AG09309 (cell line): ENCODE measurements at regions not wholly inside any gene's neighbourhood (a gene's known extent, or its start where the extent isn't known, plus 50 kb on each side); places are given as distances from the start of the nearest gene placed in this dataset.

Experiments
- DNase-seq: peaks from one replicate; pipeline ENCODE4 v3.0.0-alpha.2; 2010; ENCODE audit warnings: low read depth
- H3K4me3 ChIP-seq: 2 replicates; pipeline ENCODE4 v1.5.1; 2011; ENCODE audit warnings: mild to moderate bottlenecking, low read depth, low read length, moderate library complexity; ENCODE audit not compliant: control insufficient read depth
- TF ChIP-seq, protein P1 (sequence below): IDR thresholded peaks from 2 replicates; pipeline ENCODE4 v1.5.1; 2011; ENCODE audit warnings: mild to moderate bottlenecking, low read depth, low read length, inconsistent platforms; ENCODE audit not compliant: insufficient read depth, control insufficient read depth; ENCODE audit errors: missing control alignments

GRCh38 chr5:57327561-57328367, 153.9 kb downstream of the GPBP1 start:
- H3K4me3 ChIP-seq: no peak overlapping the region
- DNase-seq: no peak
- TF ChIP-seq, protein P1, sequence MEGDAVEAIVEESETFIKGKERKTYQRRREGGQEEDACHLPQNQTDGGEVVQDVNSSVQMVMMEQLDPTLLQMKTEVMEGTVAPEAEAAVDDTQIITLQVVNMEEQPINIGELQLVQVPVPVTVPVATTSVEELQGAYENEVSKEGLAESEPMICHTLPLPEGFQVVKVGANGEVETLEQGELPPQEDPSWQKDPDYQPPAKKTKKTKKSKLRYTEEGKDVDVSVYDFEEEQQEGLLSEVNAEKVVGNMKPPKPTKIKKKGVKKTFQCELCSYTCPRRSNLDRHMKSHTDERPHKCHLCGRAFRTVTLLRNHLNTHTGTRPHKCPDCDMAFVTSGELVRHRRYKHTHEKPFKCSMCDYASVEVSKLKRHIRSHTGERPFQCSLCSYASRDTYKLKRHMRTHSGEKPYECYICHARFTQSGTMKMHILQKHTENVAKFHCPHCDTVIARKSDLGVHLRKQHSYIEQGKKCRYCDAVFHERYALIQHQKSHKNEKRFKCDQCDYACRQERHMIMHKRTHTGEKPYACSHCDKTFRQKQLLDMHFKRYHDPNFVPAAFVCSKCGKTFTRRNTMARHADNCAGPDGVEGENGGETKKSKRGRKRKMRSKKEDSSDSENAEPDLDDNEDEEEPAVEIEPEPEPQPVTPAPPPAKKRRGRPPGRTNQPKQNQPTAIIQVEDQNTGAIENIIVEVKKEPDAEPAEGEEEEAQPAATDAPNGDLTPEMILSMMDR: no peak

DNA sequence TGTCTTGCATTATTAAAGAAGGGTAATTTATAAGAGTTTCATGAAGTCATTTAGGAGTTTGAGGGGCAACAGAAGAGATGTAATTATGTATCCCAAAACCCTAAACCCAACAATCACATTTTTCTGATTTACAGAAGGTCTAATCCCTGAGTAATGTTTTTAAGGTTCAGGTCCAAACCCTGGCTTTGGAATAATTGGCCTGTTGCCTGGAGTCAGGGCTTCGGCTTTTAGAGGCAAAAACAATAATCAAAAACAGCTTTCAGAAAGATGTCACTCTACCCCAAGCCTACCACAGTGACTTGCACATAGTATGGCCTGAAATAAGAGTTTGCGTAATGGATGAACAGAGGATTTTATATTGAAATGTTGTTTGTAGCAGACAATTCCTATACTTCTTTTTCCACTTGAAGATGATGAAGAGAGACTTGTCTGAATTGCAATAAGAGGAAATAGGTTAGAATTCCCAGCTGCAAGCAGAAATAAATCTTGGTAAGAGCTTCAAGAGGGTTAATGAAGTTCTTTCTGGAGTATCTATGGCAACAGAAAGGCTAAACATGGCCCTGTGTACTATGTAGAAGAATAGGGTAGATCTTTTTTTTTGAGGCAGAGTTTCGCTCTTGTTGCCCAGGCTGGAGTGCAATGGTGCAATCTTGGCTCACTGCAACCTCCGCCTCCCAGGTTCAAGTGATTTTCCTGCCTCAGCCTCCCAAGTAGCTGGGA, 152.0 kb downstream of the GPBP1 start:
- DNase-seq: no peak
- TF ChIP-seq, protein P1: no peak
- no peak overlapping the region for H3K4me3 ChIP-seq

DNA sequence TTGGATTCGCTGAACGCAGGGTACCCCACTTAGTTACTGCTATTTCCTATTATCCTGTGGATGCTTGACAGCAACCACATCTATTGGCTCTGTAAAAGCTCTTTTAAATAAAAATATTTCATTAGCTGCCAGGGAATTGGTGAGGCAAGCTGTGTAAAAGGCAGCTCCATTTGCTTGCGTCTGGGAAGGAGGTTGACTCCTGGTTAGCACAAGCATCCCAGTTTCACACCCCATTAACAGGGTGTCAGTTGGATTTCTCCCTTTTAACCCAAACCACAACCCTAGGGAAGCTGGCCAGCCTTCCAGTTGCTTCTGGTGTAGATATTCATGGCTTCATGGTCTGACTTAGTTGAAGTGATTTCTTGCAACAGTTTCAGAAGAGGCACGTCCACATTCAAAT, 151.0 kb downstream of the GPBP1 start:
- DNase-seq: no peak
- H3K4me3 ChIP-seq: no peak overlapping the region
- TF ChIP-seq, protein P1: no peak

DNA sequence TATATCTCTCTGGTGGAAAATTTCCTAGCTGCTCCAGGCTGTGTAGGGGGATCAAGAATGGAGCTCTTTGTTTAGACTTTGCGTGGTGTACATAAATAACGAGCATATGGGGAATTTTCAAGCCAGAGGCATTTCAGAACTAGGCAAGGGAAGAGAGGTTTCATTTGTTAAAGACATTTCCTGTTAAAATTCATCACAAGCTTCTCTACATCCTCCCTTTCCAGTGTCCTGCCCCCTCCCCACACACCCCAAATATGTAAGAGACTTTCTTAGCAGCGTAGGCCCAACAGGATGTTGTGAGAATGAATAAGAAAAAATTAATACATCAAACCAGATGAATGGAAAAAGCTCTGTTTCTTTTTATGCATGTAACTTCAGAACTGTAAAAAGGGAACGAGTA, 150.3 kb downstream of the GPBP1 start:
- TF ChIP-seq, protein P1: no peak
- H3K4me3 ChIP-seq: no peak overlapping the region
- no peak for DNase-seq

DNA sequence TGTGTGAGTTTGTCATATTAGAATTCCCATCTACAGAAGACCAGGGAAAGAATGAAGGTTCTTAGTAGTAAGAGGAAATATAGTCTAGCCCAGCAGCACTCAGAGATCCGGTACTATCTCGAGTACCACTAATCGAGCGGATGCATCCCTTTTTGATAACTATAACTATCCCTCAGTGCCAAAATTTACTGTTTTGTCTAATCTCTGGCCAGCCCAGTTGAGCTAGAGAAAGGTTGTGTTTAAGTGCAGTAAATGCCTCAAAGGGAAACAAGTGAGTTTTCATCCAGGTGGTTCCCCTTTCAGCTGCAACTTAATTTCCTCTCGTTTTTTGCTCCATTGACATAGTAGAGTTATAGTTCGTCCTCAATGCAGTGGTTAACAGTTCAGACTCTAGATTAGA, 146.7 kb downstream of the GPBP1 start:
- no peak overlapping the region for H3K4me3 ChIP-seq
- DNase-seq: no peak
- TF ChIP-seq, protein P1: no peak

GRCh38 chr5:57319628-57320027, 145.8 kb downstream of the GPBP1 start:
- TF ChIP-seq, protein P1: no peak
- no peak overlapping the region for H3K4me3 ChIP-seq
- DNase-seq: no peak
